Esophagus muscularis mucosa (tissue), 4 donors: ENCODE measurements at regions not wholly inside any gene's neighbourhood (a gene's known extent, or its start where the extent isn't known, plus 50 kb on each side); places are given as distances from the start of the nearest gene placed in this dataset.

Source experiments
- DNase-seq: peaks from one replicate; pipeline ENCODE4 v3.0.0-alpha.2; 2017; ENCODE audit errors: extremely low spot score
- H3K27ac ChIP-seq, 4 donors: fragments of 200-600 bp; sonication (generic); replicated peaks in 1 of 4; 1 replicate in 3 of 4; 2 replicates in 1 of 4; pipeline ENCODE4 v1.5.1; 2016 to 2019; ENCODE audit warnings: mild to moderate bottlenecking in 1 of 4
- H3K27me3 ChIP-seq, 4 donors: fragments of 200-600 bp; sonication (generic); one replicate each; pipeline versions ENCODE4 v1.5.1 to v1.6.0; 2016 to 2019
- H3K36me3 ChIP-seq, 4 donors: fragments of 200-600 bp; sonication (generic); one replicate each; pipeline ENCODE4 v1.5.1; 2016 to 2019
- H3K4me1 ChIP-seq, 4 donors: fragments of 200-600 bp; sonication (generic); one replicate each; pipeline ENCODE4 v1.5.1; 2016 to 2019
- H3K4me3 ChIP-seq, 4 donors: fragments of 200-600 bp; sonication (generic); 1 replicate in 2 of 4; 2 replicates in 2 of 4; pipeline ENCODE4 v1.5.1; 2016 to 2019; ENCODE audit warnings: mild to moderate bottlenecking in 4 of 4, moderate library complexity in 1 of 4
- H3K9me3 ChIP-seq, 4 donors: fragments of 200-600 bp; sonication (generic); 1 replicate in 3 of 4; 2 replicates in 1 of 4; pipeline ENCODE4 v1.5.1; 2016 to 2019
- EP300 ChIP-seq: sonication (generic); formaldehyde crosslinking; IDR thresholded peaks from one replicate; pipeline ENCODE4 v1.6.1; 2017; ENCODE audit warnings: antibody characterized with exemption
- POLR2A ChIP-seq: fragments of 450-650 bp; IDR thresholded peaks from one replicate; pipeline ENCODE4 v1.6.1; 2017; ENCODE audit warnings: antibody characterized with exemption, moderate library complexity, mild to moderate bottlenecking, low read depth
- POLR2AphosphoS5 ChIP-seq, 2 donors: sonication (generic); formaldehyde crosslinking; IDR thresholded peaks; one replicate each; pipeline ENCODE4 v1.6.1; 2017; ENCODE audit warnings: antibody characterized with exemption in 2 of 2
- WGBS: methylation state at CpG from one replicate; pipeline ENCODE4 v1.1.5; 2018; 5-methylcytosine and 5-hydroxymethylcytosine counted together
- intact Hi-C: fragments of 100-400 bp; cut with DNase I; formaldehyde crosslinking; loops from one replicate; pipeline ENCODE4 v1.15.1; 2023
- TF ChIP-seq, protein P1 (sequence below), 3 experiments: fragments of 200-600 bp in 2 of 3; fragments of 450-650 bp in 1 of 3; sonication (generic) in 2 of 3; IDR thresholded peaks; one replicate each; pipeline ENCODE4 v1.5.1; 2017 to 2019; ENCODE audit warnings: antibody characterized with exemption in 3 of 3, mild to moderate bottlenecking in 2 of 3, moderate library complexity in 1 of 3

DNA sequence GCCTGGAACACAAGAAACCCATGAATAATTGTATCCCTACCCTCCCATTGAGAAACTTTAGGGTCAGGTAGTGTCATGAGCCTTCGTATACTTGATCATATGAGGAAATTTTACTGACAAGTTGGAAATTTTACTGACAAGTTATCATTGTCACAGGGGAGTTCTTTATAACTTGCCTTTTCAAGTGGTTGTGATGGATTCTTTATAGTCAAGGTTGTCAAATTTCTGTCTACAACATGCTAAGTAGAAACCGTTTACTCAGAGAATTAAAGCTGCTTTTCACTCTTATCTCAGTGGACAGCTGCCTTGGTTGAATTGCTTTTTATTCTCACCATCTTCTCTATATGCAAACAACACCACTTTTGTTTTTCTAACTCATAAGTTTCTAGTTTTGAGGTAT lies 1286.4 kb downstream of the EPHA7 start:
- H3K36me3 ChIP-seq, result no peaks in the 10 kb centered on the region
- intact Hi-C loops, result no loop called here

DNA sequence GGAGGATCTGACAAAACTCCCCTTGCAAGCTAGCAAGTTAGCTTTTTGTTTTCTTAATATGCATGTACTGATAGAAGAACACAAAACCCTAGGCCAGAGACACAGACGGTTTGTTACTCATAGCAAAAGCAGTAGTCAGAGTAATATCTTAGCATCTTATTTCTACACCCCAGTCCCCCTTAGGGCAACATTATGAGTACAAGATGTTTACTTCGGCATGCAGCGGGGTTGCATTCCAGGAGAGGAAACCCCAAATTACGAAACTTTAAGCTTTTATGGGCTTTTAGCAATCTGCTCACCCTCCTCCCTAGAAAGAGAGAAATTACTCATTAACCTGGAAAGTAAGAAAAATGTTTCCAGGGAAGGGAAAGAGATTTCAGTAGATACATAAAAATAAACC lies 1286.9 kb downstream of the EPHA7 start:
- Histone ChIP-seq H3K9me3 (no peaks in the 10 kb centered on the region), H3K27me3 (no peaks in the 10 kb centered on the region), H3K4me3 (no peak overlapping the region), H3K4me1 (no peaks in the 10 kb centered on the region), H3K36me3 (no peaks in the 10 kb centered on the region), H3K27ac (no peak overlapping the region)
- intact Hi-C loops, result no loop called here
- no peak for TF ChIP-seq EP300
- TF ChIP-seq, protein P1, sequence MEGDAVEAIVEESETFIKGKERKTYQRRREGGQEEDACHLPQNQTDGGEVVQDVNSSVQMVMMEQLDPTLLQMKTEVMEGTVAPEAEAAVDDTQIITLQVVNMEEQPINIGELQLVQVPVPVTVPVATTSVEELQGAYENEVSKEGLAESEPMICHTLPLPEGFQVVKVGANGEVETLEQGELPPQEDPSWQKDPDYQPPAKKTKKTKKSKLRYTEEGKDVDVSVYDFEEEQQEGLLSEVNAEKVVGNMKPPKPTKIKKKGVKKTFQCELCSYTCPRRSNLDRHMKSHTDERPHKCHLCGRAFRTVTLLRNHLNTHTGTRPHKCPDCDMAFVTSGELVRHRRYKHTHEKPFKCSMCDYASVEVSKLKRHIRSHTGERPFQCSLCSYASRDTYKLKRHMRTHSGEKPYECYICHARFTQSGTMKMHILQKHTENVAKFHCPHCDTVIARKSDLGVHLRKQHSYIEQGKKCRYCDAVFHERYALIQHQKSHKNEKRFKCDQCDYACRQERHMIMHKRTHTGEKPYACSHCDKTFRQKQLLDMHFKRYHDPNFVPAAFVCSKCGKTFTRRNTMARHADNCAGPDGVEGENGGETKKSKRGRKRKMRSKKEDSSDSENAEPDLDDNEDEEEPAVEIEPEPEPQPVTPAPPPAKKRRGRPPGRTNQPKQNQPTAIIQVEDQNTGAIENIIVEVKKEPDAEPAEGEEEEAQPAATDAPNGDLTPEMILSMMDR (IDR thresholded peaks at IDR 0.05), result no peak
- TF ChIP-seq POLR2A, result no peak
- no peak for TF ChIP-seq POLR2AphosphoS5 (IDR thresholded peaks at IDR 0.05)
- DNase-seq, result no peak
- 81% methylated on average over 4 of the region's 4 CpGs for WGBS

More for the DNA sequence above, 1286.4 kb downstream of the EPHA7 start:
- Histone ChIP-seq H3K27me3 (no peaks in the 10 kb centered on the region), H3K27ac (no peak overlapping the region), H3K4me1 (no peaks in the 10 kb centered on the region), H3K4me3 (no peak overlapping the region), H3K9me3 (no peaks in the 10 kb centered on the region)
- no peak for TF ChIP-seq POLR2AphosphoS5 (IDR thresholded peaks at IDR 0.05)
- no peak for TF ChIP-seq POLR2A
- TF ChIP-seq, protein P1 (IDR thresholded peaks at IDR 0.05), result no peak
- WGBS, result 72% methylated on average over 2 of the region's 2 CpGs
- DNase-seq, result no peak

DNA sequence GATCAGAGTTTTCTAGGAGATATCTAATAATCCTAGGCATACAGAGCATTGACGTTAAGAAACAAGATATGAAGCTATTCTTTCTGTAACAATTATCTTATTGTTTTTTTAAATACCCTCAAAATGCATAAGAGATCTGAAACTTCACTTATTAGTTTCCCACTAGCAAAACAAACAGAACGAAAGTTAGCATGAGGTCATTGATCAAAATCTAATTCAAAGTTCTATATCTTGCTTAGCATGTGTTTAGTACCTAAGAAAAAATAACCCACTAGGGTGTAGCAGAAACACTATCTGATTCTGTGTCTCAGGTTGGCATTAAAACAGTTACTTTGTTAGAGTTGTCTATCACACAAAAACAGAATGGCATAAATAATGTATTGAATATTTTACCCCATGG lies 1288.4 kb downstream of the EPHA7 start:
- no peak for DNase-seq
- Histone ChIP-seq H3K4me1 (no peaks in the 10 kb centered on the region), H3K36me3 (no peaks in the 10 kb centered on the region), H3K27ac (no peak overlapping the region), H3K4me3 (no peak overlapping the region), H3K9me3 (no peaks in the 10 kb centered on the region), H3K27me3 (no peaks in the 10 kb centered on the region)
- TF ChIP-seq POLR2A (no peak), POLR2AphosphoS5 (IDR thresholded peaks at IDR 0.05) (no peak), EP300 (no peak)
- TF ChIP-seq, protein P1 (IDR thresholded peaks at IDR 0.05), result no peak
- intact Hi-C loops, result no loop called here
- 86% methylated on average over 2 of the region's 2 CpGs for WGBS

DNA sequence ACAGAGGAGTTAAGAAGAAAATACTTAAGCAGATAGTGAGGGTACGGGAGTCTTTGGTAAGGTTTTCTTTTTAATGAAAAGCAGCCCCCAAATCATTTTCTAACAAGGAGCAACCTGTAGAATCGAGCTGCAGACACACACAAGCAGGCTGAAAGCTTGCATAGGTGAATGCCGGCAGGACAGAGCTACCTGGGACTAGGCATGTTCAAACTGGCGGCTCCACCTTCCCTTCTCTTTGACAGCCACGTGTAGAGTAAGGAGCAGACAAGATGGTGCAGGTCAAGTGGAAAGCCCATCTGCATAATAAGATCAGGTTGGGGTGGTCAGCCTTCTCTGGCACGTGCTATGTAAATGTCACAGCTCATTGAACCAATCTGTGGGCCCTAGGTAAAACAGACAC lies 1292.4 kb downstream of the EPHA7 start:
- TF ChIP-seq EP300 (no peak), POLR2A (no peak), POLR2AphosphoS5 (IDR thresholded peaks at IDR 0.05) (no peak)
- TF ChIP-seq, protein P1 (IDR thresholded peaks at IDR 0.05), result no peak
- Histone ChIP-seq H3K4me1 (no peaks in the 10 kb centered on the region), H3K36me3 (no peaks in the 10 kb centered on the region), H3K27me3 (no peaks in the 10 kb centered on the region), H3K9me3 (no peaks in the 10 kb centered on the region), H3K27ac (no peak overlapping the region), H3K4me3 (no peak overlapping the region)
- WGBS, result 92% methylated on average over 6 of the region's 6 CpGs
- intact Hi-C loops, result no loop called here
- no peak for DNase-seq

DNA sequence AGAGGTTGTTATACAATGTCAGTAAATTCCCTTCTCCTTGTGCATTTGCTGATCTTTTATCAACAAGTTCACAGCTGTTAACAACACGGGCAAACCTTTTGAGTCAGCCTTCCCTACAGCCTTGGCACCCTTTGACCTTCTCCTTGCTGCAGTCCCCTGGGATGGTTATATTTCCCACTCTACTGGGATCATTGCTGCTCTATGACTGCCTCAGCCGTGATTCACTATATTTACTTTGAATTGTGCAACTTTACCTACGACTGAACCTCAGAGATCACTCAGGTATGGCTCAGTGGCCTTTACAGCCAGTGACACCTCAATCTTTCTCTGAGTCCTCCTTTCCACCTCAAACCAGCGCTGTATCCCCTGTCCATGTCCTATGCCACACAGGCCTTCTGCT lies 1293.3 kb downstream of the EPHA7 start:
- intact Hi-C loops, result no loop called here
- no peak for DNase-seq
- Histone ChIP-seq H3K9me3 (no peaks in the 10 kb centered on the region), H3K4me3 (no peak overlapping the region), H3K4me1 (no peaks in the 10 kb centered on the region), H3K27me3 (no peaks in the 10 kb centered on the region), H3K27ac (no peak overlapping the region), H3K36me3 (no peaks in the 10 kb centered on the region)
- TF ChIP-seq, protein P1 (IDR thresholded peaks at IDR 0.05), result no peak
- TF ChIP-seq POLR2A (no peak), POLR2AphosphoS5 (IDR thresholded peaks at IDR 0.05) (no peak), EP300 (no peak)
- 94% methylated on average over 4 of the region's 4 CpGs for WGBS
